HEK293 (cell line): ENCODE measurements at regions not wholly inside any gene's neighbourhood (a gene's known extent, or its start where the extent isn't known, plus 50 kb on each side); places are given as distances from the start of the nearest gene placed in this dataset.
A peak's percentile ranks its signal among the peaks of the same experiment; 100 is the strongest.

Source experiments
- CTCF ChIA-PET: fragments of 350-600 bp; formaldehyde crosslinking; extraction: SDS; loops from one replicate; lab custom pipeline; 2021; ENCODE audit warnings: antibody characterized with exemption; lab: Yijun Ruan, JAX
- POLR2A ChIA-PET: fragments of 300-600 bp; formaldehyde crosslinking; extraction: SDS; loops from one replicate; lab custom pipeline; 2020; ENCODE audit warnings: antibody characterized with exemption, inconsistent platforms; lab: Yijun Ruan, JAX
- H3K27ac ChIP-seq: fragments of 200-500 bp; sonication (Bioruptor generic); 2 replicates; pipeline ENCODE4 v1.5.1; 2014; ENCODE audit warnings: low read depth, low read length, control low read depth, inconsistent platforms; ENCODE audit errors: extremely low read depth
- H3K36me3 ChIP-seq, 2 experiments: fragments of 200-500 bp in 1 of 2; sonication (Bioruptor generic) in 1 of 2; 1 replicate in 1 of 2; 2 replicates in 1 of 2; pipeline ENCODE4 v1.5.1; 2014 to 2017; ENCODE audit warnings: inconsistent platforms in 2 of 2, low read length in 2 of 2; ENCODE audit not compliant: control insufficient read depth in 2 of 2, insufficient read depth in 1 of 2
- H3K4me1 ChIP-seq: fragments of 200-500 bp; sonication (Bioruptor generic); 2 replicates; pipeline ENCODE4 v1.5.1; 2014; ENCODE audit warnings: mild to moderate bottlenecking, low read length, inconsistent platforms; ENCODE audit not compliant: control insufficient read depth, insufficient read depth
- H3K4me3 ChIP-seq: 2 replicates; pipeline ENCODE4 v1.5.1; 2011; ENCODE audit warnings: low read depth, mild to moderate bottlenecking, control low read depth, low read length, moderate library complexity
- H3K9me3 ChIP-seq: fragments of 200-500 bp; sonication (Bioruptor generic); 2 replicates; pipeline ENCODE4 v1.5.1; 2014; ENCODE audit warnings: low read depth, low read length, inconsistent platforms; ENCODE audit not compliant: control insufficient read depth, insufficient read depth
- FEZF1 ChIP-seq: fragments of 450-650 bp; formaldehyde crosslinking; IDR thresholded peaks from 2 replicates; pipeline ENCODE4 v1.5.1; 2016; ENCODE audit warnings: missing biosample characterization, missing genetic modification characterization
- GLI2 ChIP-seq: fragments of 450-650 bp; formaldehyde crosslinking; IDR thresholded peaks from 2 replicates; pipeline ENCODE4; 2017; ENCODE audit warnings: missing biosample characterization, missing genetic modification characterization, low read depth, borderline replicate concordance
- HOXD13 ChIP-seq: sonication (generic); formaldehyde crosslinking; IDR thresholded peaks from 2 replicates; pipeline ENCODE4 v1.8.0; 2022; ENCODE audit warnings: missing genetic modification reagents, borderline replicate concordance
- IKZF3 ChIP-seq: fragments of 450-650 bp; IDR thresholded peaks from 2 replicates; pipeline ENCODE4 v1.5.0; 2018; ENCODE audit warnings: missing biosample characterization, mild to moderate bottlenecking, missing genetic modification characterization, moderate library complexity
- OSR2 ChIP-seq: fragments of 450-650 bp; formaldehyde crosslinking; IDR thresholded peaks from 2 replicates; pipeline ENCODE4 v1.5.1; 2016; ENCODE audit warnings: missing biosample characterization, missing genetic modification characterization
- SCRT1 ChIP-seq: fragments of 450-650 bp; formaldehyde crosslinking; IDR thresholded peaks from 2 replicates; pipeline ENCODE4 v1.5.1; 2016; ENCODE audit warnings: missing biosample characterization, missing genetic modification characterization, borderline replicate concordance
- SCRT2 ChIP-seq: fragments of 450-650 bp; formaldehyde crosslinking; IDR thresholded peaks from 2 replicates; pipeline ENCODE4 v1.5.1; 2016; ENCODE audit warnings: missing biosample characterization, missing genetic modification characterization
- WT1 ChIP-seq: fragments of 450-650 bp; formaldehyde crosslinking; IDR thresholded peaks from 2 replicates; pipeline ENCODE4 v1.5.1; 2016; ENCODE audit warnings: missing biosample characterization, missing genetic modification characterization
- YY1 ChIP-seq: fragments of 450-650 bp; formaldehyde crosslinking; IDR thresholded peaks from 2 replicates; pipeline ENCODE4 v1.5.1; 2018; ENCODE audit warnings: missing biosample characterization, missing genetic modification characterization
- ZBTB1 ChIP-seq: fragments of 450-650 bp; formaldehyde crosslinking; IDR thresholded peaks from 2 replicates; pipeline ENCODE4 v1.5.1; 2016; ENCODE audit warnings: missing biosample characterization, missing genetic modification characterization
- ZBTB17 ChIP-seq: fragments of 450-650 bp; formaldehyde crosslinking; IDR thresholded peaks from 2 replicates; pipeline ENCODE4 v1.5.1; 2016; ENCODE audit warnings: missing biosample characterization, missing genetic modification characterization
- ZBTB20 ChIP-seq: fragments of 450-650 bp; formaldehyde crosslinking; IDR thresholded peaks from 2 replicates; pipeline ENCODE4 v1.5.1; 2016; ENCODE audit warnings: missing biosample characterization, missing genetic modification characterization
- ZNF10 ChIP-seq: fragments of 450-650 bp; formaldehyde crosslinking; IDR thresholded peaks from 2 replicates; pipeline ENCODE4 v1.5.1; 2017; ENCODE audit warnings: missing biosample characterization, missing genetic modification characterization
- ZNF174 ChIP-seq: fragments of 450-650 bp; formaldehyde crosslinking; IDR thresholded peaks from 2 replicates; pipeline ENCODE4 v1.5.0; 2017; ENCODE audit warnings: missing biosample characterization, mild to moderate bottlenecking, missing genetic modification characterization
- ZNF223 ChIP-seq: fragments of 450-650 bp; formaldehyde crosslinking; IDR thresholded peaks from 2 replicates; pipeline ENCODE4 v1.5.1; 2016; ENCODE audit warnings: missing biosample characterization, missing genetic modification characterization
- ZNF24 ChIP-seq: fragments of 450-650 bp; formaldehyde crosslinking; IDR thresholded peaks from 2 replicates; pipeline ENCODE4 v1.5.1; 2016; ENCODE audit warnings: missing biosample characterization, missing genetic modification characterization
- ZNF335 ChIP-seq: fragments of 450-650 bp; formaldehyde crosslinking; conservative IDR thresholded peaks from 2 replicates; pipeline ENCODE4 v1.5.1; 2016; ENCODE audit warnings: missing biosample characterization, missing genetic modification characterization
- ZNF394 ChIP-seq: fragments of 450-650 bp; formaldehyde crosslinking; IDR thresholded peaks from 2 replicates; pipeline ENCODE4 v1.5.1; 2016; ENCODE audit warnings: missing biosample characterization, missing genetic modification characterization, mild to moderate bottlenecking, moderate library complexity, borderline replicate concordance
- ZNF48 ChIP-seq: fragments of 450-650 bp; formaldehyde crosslinking; IDR thresholded peaks from 2 replicates; pipeline ENCODE4 v1.5.1; 2016; ENCODE audit warnings: missing biosample characterization, missing genetic modification characterization
- ZNF510 ChIP-seq: fragments of 450-650 bp; formaldehyde crosslinking; IDR thresholded peaks from 2 replicates; pipeline ENCODE4 v1.5.1; 2018; ENCODE audit warnings: mild to moderate bottlenecking, missing genetic modification characterization, missing biosample characterization; ENCODE audit not compliant: insufficient replicate concordance
- ZNF529 ChIP-seq: fragments of 450-650 bp; formaldehyde crosslinking; IDR thresholded peaks from 2 replicates; pipeline ENCODE4 v1.5.1; 2017; ENCODE audit warnings: missing genetic modification characterization, missing biosample characterization; ENCODE audit not compliant: insufficient replicate concordance
- ZNF561 ChIP-seq: fragments of 450-650 bp; IDR thresholded peaks from 2 replicates; pipeline ENCODE4 v1.5.1; 2018; ENCODE audit warnings: missing biosample characterization, missing genetic modification characterization, borderline replicate concordance
- ZNF830 ChIP-seq: fragments of 450-650 bp; IDR thresholded peaks from 2 replicates; pipeline ENCODE4 v1.5.0; 2018; ENCODE audit warnings: missing biosample characterization, missing genetic modification characterization, low read depth, mild to moderate bottlenecking, moderate library complexity
- ZNF843 ChIP-seq: fragments of 450-650 bp; formaldehyde crosslinking; IDR thresholded peaks from 2 replicates; pipeline ENCODE4 v1.5.1; 2016; ENCODE audit warnings: missing biosample characterization, missing genetic modification characterization
- ZSCAN23 ChIP-seq: fragments of 450-650 bp; formaldehyde crosslinking; IDR thresholded peaks from 2 replicates; pipeline ENCODE4 v1.5.1; 2016; ENCODE audit warnings: missing biosample characterization, missing genetic modification characterization
- TF ChIP-seq, protein P1 (sequence below): fragments of 450-650 bp; formaldehyde crosslinking; IDR thresholded peaks from 2 replicates; pipeline ENCODE4 v1.5.1; 2016; ENCODE audit warnings: missing biosample characterization, missing genetic modification characterization
- TF ChIP-seq, protein P2 (sequence below): fragments of 450-650 bp; formaldehyde crosslinking; IDR thresholded peaks from 2 replicates; pipeline ENCODE4 v1.5.1; 2016; ENCODE audit warnings: missing biosample characterization, missing genetic modification characterization
- TF ChIP-seq, protein P3 (sequence below): IDR thresholded peaks from 2 replicates; pipeline ENCODE4 v1.6.1; 2011; ENCODE audit warnings: mild to moderate bottlenecking, low read depth, low read length, borderline replicate concordance
- TF ChIP-seq, protein P4 (sequence below): fragments of 450-650 bp; formaldehyde crosslinking; IDR thresholded peaks from 2 replicates; pipeline ENCODE4 v1.5.1; 2017; ENCODE audit warnings: missing biosample characterization, missing genetic modification characterization

DNA sequence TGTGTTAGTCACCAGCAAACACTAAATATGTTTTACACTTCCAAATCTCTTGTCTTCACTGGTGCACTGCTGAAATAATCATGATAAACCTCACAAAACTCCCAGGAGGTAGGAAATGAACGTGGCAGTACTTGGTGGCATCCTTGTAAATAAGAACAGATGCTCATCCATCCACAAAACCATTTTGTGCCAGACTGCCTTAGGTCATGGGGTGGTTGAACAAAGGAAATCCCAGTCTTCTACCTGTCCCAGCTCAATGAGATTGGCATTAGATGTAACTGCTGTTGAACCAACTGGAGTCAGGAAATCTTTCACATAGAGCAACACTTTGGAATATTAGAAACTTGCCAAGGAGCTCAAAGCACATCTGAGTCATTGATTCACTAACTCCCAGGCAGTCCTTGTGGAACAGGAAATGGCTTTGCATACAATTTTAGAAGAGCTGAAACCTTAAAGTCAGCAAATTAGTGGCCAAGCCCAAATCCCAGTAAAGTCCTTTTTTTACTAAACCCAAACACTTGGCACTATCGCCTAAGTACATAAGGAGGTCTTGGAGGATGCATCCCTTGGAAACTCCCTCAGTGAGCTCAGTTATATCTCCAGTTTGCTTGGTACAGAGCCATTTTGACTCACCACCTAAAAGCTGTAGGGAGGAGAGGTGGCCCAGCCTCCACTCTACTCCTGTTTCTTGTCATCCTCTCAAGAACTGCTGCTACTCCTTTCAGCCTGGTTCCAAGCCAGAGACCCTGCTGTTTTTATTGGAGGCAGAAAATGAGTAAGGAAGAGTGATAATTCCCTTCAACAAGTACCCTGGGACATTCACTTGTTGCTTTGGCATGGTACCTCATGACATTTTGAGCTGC lies 208.0 kb downstream of the NOVA1 start:
- POLR2A ChIA-PET = no interaction called here
- Histone ChIP-seq H3K4me1 (no peaks in the 10 kb centered on the region), H3K36me3 (no peaks in the 10 kb centered on the region), H3K4me3 (no peak overlapping the region), H3K9me3 (no peaks in the 10 kb centered on the region)
- CTCF ChIA-PET = no interaction called here
- 0 out of 2 replicates have a peak, but pooled peaks have one; percentile 40 for TF ChIP-seq ZNF561 (tag by site-specific recombination)
- TF ChIP-seq SCRT2 (tag by site-specific recombination) = peak; percentile 97
- TF ChIP-seq, protein P1, sequence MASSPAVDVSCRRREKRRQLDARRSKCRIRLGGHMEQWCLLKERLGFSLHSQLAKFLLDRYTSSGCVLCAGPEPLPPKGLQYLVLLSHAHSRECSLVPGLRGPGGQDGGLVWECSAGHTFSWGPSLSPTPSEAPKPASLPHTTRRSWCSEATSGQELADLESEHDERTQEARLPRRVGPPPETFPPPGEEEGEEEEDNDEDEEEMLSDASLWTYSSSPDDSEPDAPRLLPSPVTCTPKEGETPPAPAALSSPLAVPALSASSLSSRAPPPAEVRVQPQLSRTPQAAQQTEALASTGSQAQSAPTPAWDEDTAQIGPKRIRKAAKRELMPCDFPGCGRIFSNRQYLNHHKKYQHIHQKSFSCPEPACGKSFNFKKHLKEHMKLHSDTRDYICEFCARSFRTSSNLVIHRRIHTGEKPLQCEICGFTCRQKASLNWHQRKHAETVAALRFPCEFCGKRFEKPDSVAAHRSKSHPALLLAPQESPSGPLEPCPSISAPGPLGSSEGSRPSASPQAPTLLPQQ (tag by site-specific recombination) = no peak
- TF ChIP-seq ZNF335 (tag by site-specific recombination) = no peak
- TF ChIP-seq GLI2 = no peak
- no peak for TF ChIP-seq ZBTB17
- TF ChIP-seq WT1 (tag by site-specific recombination) = peak; percentile 59
- peak; percentile 46; the same call in 1 of the 2 replicates for TF ChIP-seq ZNF843 (tag by site-specific recombination)
- no peak for TF ChIP-seq ZBTB1 (tag by site-specific recombination)
- TF ChIP-seq ZNF830 (tag by site-specific recombination) = no peak
- TF ChIP-seq, protein P2, sequence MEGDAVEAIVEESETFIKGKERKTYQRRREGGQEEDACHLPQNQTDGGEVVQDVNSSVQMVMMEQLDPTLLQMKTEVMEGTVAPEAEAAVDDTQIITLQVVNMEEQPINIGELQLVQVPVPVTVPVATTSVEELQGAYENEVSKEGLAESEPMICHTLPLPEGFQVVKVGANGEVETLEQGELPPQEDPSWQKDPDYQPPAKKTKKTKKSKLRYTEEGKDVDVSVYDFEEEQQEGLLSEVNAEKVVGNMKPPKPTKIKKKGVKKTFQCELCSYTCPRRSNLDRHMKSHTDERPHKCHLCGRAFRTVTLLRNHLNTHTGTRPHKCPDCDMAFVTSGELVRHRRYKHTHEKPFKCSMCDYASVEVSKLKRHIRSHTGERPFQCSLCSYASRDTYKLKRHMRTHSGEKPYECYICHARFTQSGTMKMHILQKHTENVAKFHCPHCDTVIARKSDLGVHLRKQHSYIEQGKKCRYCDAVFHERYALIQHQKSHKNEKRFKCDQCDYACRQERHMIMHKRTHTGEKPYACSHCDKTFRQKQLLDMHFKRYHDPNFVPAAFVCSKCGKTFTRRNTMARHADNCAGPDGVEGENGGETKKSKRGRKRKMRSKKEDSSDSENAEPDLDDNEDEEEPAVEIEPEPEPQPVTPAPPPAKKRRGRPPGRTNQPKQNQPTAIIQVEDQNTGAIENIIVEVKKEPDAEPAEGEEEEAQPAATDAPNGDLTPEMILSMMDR (tag by site-specific recombination) = no peak
- TF ChIP-seq ZNF174 (tag by site-specific recombination) = no peak
- 0 out of 2 replicates have a peak, but pooled peaks have one; percentile 37 for TF ChIP-seq ZNF10 (tag by site-specific recombination)
- no peak for TF ChIP-seq ZBTB20 (tag by site-specific recombination)
- TF ChIP-seq OSR2 (tag by site-specific recombination) = peak; percentile 91
- TF ChIP-seq ZNF394 (tag by site-specific recombination) = peak; percentile 73; the same call in 1 of the 2 replicates
- 0 out of 2 replicates have a peak, but pooled peaks have one; percentile 15 for TF ChIP-seq IKZF3 (tag by site-specific recombination)
- no peak for TF ChIP-seq ZNF223
- TF ChIP-seq, protein P3, sequence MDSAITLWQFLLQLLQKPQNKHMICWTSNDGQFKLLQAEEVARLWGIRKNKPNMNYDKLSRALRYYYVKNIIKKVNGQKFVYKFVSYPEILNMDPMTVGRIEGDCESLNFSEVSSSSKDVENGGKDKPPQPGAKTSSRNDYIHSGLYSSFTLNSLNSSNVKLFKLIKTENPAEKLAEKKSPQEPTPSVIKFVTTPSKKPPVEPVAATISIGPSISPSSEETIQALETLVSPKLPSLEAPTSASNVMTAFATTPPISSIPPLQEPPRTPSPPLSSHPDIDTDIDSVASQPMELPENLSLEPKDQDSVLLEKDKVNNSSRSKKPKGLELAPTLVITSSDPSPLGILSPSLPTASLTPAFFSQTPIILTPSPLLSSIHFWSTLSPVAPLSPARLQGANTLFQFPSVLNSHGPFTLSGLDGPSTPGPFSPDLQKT = no peak
- no peak for TF ChIP-seq ZNF510
- TF ChIP-seq ZSCAN23 (tag by site-specific recombination) = no peak
- peak; percentile 82 for TF ChIP-seq FEZF1 (tag by site-specific recombination)
- TF ChIP-seq ZNF529 (tag by site-specific recombination) = no peak
- no peak for TF ChIP-seq ZNF24 (tag by site-specific recombination)
- TF ChIP-seq HOXD13 (CRISPR knock-in tag) = no peak
- TF ChIP-seq SCRT1 (tag by site-specific recombination) = peak; percentile 96
- TF ChIP-seq YY1 = no peak
- TF ChIP-seq ZNF48 (tag by site-specific recombination) = no peak
- TF ChIP-seq, protein P4, sequence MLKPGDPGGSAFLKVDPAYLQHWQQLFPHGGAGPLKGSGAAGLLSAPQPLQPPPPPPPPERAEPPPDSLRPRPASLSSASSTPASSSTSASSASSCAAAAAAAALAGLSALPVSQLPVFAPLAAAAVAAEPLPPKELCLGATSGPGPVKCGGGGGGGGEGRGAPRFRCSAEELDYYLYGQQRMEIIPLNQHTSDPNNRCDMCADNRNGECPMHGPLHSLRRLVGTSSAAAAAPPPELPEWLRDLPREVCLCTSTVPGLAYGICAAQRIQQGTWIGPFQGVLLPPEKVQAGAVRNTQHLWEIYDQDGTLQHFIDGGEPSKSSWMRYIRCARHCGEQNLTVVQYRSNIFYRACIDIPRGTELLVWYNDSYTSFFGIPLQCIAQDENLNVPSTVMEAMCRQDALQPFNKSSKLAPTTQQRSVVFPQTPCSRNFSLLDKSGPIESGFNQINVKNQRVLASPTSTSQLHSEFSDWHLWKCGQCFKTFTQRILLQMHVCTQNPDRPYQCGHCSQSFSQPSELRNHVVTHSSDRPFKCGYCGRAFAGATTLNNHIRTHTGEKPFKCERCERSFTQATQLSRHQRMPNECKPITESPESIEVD (tag by site-specific recombination) = peak; percentile 56
- TF ChIP-seq, all 188 proteins: peak for 11
- H3K27ac ChIP-seq = no peak overlapping the region
